SU-DHL-6 (cell line): ENCODE measurements at regions not wholly inside any gene's neighbourhood (a gene's known extent, or its start where the extent isn't known, plus 50 kb on each side); places are given as distances from the start of the nearest gene placed in this dataset.

Experiments used
- H2AFZ ChIP-seq: fragments of 200-600 bp; sonication (generic); 2 replicates; pipeline ENCODE4 v1.6.1; 2014; ENCODE audit warnings: low read depth, mild to moderate bottlenecking, moderate library complexity, mixed read lengths, antibody characterized with exemption, low read length; ENCODE audit not compliant: severe bottlenecking
- H3F3A ChIP-seq: fragments of 200-600 bp; shearing (Covaris generic); 2 replicates; pipeline ENCODE4 v1.6.0; 2016; ENCODE audit warnings: antibody characterized with exemption, mild to moderate bottlenecking; ENCODE audit not compliant: insufficient read depth
- H3K27ac ChIP-seq: fragments of 200-600 bp; sonication (generic); 2 replicates; pipeline ENCODE4 v1.5.1; 2016; ENCODE audit warnings: low read depth, mild to moderate bottlenecking, low read length, moderate library complexity, mixed read lengths
- H3K27me3 ChIP-seq: fragments of 200-600 bp; sonication (generic), shearing (Covaris generic); 2 replicates; pipeline ENCODE4 v1.6.0; 2014; ENCODE audit warnings: mild to moderate bottlenecking, low read length
- H3K36me3 ChIP-seq: fragments of 200-600 bp; sonication (generic); 2 replicates; pipeline ENCODE4 v1.6.1; 2014; ENCODE audit warnings: mild to moderate bottlenecking, low read length, mixed read lengths
- H3K4me2 ChIP-seq: fragments of 300-600, 200-600 bp; shearing (Covaris generic), sonication (generic); 2 replicates; pipeline ENCODE4 v1.6.0; 2014; ENCODE audit warnings: low read length, low read depth, mild to moderate bottlenecking; ENCODE audit not compliant: poor library complexity, severe bottlenecking
- H3K4me3 ChIP-seq: fragments of 200-600 bp; sonication (generic); 2 replicates; pipeline ENCODE4 v1.5.1; 2014; ENCODE audit warnings: antibody characterized with exemption, low read length, mild to moderate bottlenecking, mixed read lengths; ENCODE audit not compliant: insufficient read depth, poor library complexity, severe bottlenecking
- H3K79me2 ChIP-seq: fragments of 200-600 bp; sonication (generic); 2 replicates; pipeline ENCODE4 v1.6.1; 2014; ENCODE audit warnings: mild to moderate bottlenecking, low read length, moderate library complexity; ENCODE audit not compliant: insufficient read depth
- H3K9ac ChIP-seq: fragments of 200-600 bp; sonication (generic); 2 replicates; pipeline ENCODE4 v1.7.0; 2014; ENCODE audit warnings: mild to moderate bottlenecking, low read length
- H3K9me2 ChIP-seq: fragments of 200-600 bp; sonication (generic); replicated peaks from 2 replicates; pipeline ENCODE4 v1.6.1; 2014; ENCODE audit warnings: low read length; ENCODE audit not compliant: insufficient read depth
- H3K9me3 ChIP-seq: fragments of 200-600 bp; sonication (generic); 2 replicates; pipeline ENCODE4 v1.6.1; 2014; ENCODE audit warnings: low read length, mixed read lengths; ENCODE audit not compliant: insufficient read depth
- H4K20me1 ChIP-seq: fragments of 200-600 bp; sonication (generic); 2 replicates; pipeline ENCODE4 v1.6.1; 2014; ENCODE audit warnings: low read depth, mild to moderate bottlenecking, antibody characterized with exemption, low read length, moderate library complexity, mixed read lengths
- CTCF ChIP-seq: fragments of 200-600 bp; sonication (generic); IDR thresholded peaks from one replicate; pipeline ENCODE4 v1.5.1; 2017; ENCODE audit warnings: antibody characterized with exemption, mild to moderate bottlenecking, low read length, moderate library complexity; ENCODE audit not compliant: insufficient read depth, poor library complexity, severe bottlenecking
- EZH2phosphoT487 ChIP-seq: fragments of 200-600 bp; sonication (generic), shearing (Covaris generic); conservative IDR thresholded peaks from 2 replicates; pipeline ENCODE4 v1.6.1; 2018; ENCODE audit warnings: mild to moderate bottlenecking, antibody characterized with exemption, low read length, moderate library complexity, mixed read lengths

- no peak overlapping the region for H3K4me2 ChIP-seq
- no peaks in the 10 kb centered on the region for H4K20me1 ChIP-seq
- no peak overlapping the region for H3K9ac ChIP-seq
- no peaks in the 10 kb centered on the region for H3K9me2 ChIP-seq
- H3F3A ChIP-seq, result no peaks in the 10 kb centered on the region
- TF ChIP-seq CTCF, result no peak
- no peak for TF ChIP-seq EZH2phosphoT487
- H3K36me3 ChIP-seq, result no peaks in the 10 kb centered on the region
- no peak overlapping the region for H2AFZ ChIP-seq
- H3K79me2 ChIP-seq, result no peaks in the 10 kb centered on the region
- no peak overlapping the region for H3K4me3 ChIP-seq
- H3K27me3 ChIP-seq, result no peaks in the 10 kb centered on the region
- no peaks in the 10 kb centered on the region for H3K9me3 ChIP-seq
- no peak overlapping the region for H3K27ac ChIP-seq
These were observed 165.5 kb downstream of the EFNB1 start for GRCh38 chrX:68994135-68994890.

- Histone ChIP-seq H3K27me3 (no peaks in the 10 kb centered on the region), H2AFZ (no peak overlapping the region), H3K79me2 (no peaks in the 10 kb centered on the region), H3K4me2 (no peak overlapping the region), H3K4me3 (no peak overlapping the region), H3K9ac (no peak overlapping the region), H4K20me1 (no peaks in the 10 kb centered on the region), H3K36me3 (no peaks in the 10 kb centered on the region), H3K9me2 (no peaks in the 10 kb centered on the region), H3F3A (no peaks in the 10 kb centered on the region), H3K27ac (no peak overlapping the region), H3K9me3 (no peaks in the 10 kb centered on the region)
- TF ChIP-seq CTCF (no peak), EZH2phosphoT487 (no peak)
These were observed 164.1 kb downstream of the EFNB1 start for GRCh38 chrX:68992821-68993397.

- no peak overlapping the region for H3K4me3 ChIP-seq
- H3K9ac ChIP-seq, result no peak overlapping the region
- H3K79me2 ChIP-seq, result no peaks in the 10 kb centered on the region
- no peaks in the 10 kb centered on the region for H3K36me3 ChIP-seq
- TF ChIP-seq EZH2phosphoT487 (no peak), CTCF (no peak)
- no peak overlapping the region for H3K4me2 ChIP-seq
- no peak overlapping the region for H3K27ac ChIP-seq
- H3F3A ChIP-seq, result no peaks in the 10 kb centered on the region
- no peaks in the 10 kb centered on the region for H4K20me1 ChIP-seq
- H3K9me3 ChIP-seq, result no peaks in the 10 kb centered on the region
- no peak overlapping the region for H2AFZ ChIP-seq
- no peaks in the 10 kb centered on the region for H3K9me2 ChIP-seq
- H3K27me3 ChIP-seq, result no peaks in the 10 kb centered on the region
These were observed 163.0 kb downstream of the EFNB1 start for GRCh38 chrX:68991691-68992345.
